Stomach (tissue), 8 donors: ENCODE measurements at regions not wholly inside any gene's neighbourhood (a gene's known extent, or its start where the extent isn't known, plus 50 kb on each side); places are given as distances from the start of the nearest gene placed in this dataset.

Experiments
- DNase-seq, 2 donors: peaks; one replicate each; pipeline versions ENCODE4 v3.0.0 to v3.0.0-alpha.2; 2013 to 2019
- H3K27ac ChIP-seq, 5 donors: fragments of 200-600 bp in 4 of 5; sonication (generic) in 4 of 5; one replicate each; pipeline ENCODE4 v1.5.1; 2013 to 2019; ENCODE audit warnings: mild to moderate bottlenecking in 1 of 5, moderate library complexity in 1 of 5
- H3K27me3 ChIP-seq, 3 donors: fragments of 200-600 bp; sonication (generic); one replicate each; pipeline ENCODE4 v1.5.1; 2017 to 2019; ENCODE audit warnings: mixed run types in 1 of 3
- H3K36me3 ChIP-seq, 4 donors: fragments of 200-600 bp; sonication (generic); 1 replicate in 3 of 4; 2 replicates in 1 of 4; pipeline ENCODE4 v1.5.1; 2016 to 2019
- H3K4me1 ChIP-seq, 4 donors: fragments of 200-600 bp; sonication (generic); one replicate each; pipeline ENCODE4 v1.5.1; 2016 to 2019
- H3K4me3 ChIP-seq, 4 donors: fragments of 200-600 bp; sonication (generic) in 3 of 4; one replicate each; pipeline ENCODE4 v1.5.1; 2016 to 2019; ENCODE audit warnings: mild to moderate bottlenecking in 1 of 4
- H3K9me3 ChIP-seq, 4 donors: fragments of 200-600 bp; sonication (generic); one replicate each; pipeline ENCODE4 v1.5.1; 2016 to 2019
- EP300 ChIP-seq: sonication (generic); formaldehyde crosslinking; IDR thresholded peaks from one replicate; pipeline ENCODE4 v1.6.1; 2017; ENCODE audit warnings: antibody characterized with exemption
- POLR2A ChIP-seq, 4 donors: fragments of 450-650 bp; IDR thresholded peaks; one replicate each; pipeline ENCODE4 v1.6.1; 2016; ENCODE audit warnings: antibody characterized with exemption in 4 of 4, control low read depth in 2 of 4, mild to moderate bottlenecking in 1 of 4, moderate library complexity in 1 of 4
- POLR2AphosphoS5 ChIP-seq, 3 donors: sonication (generic); formaldehyde crosslinking; IDR thresholded peaks; one replicate each; pipeline ENCODE4 v1.6.1; 2016; ENCODE audit warnings: antibody characterized with exemption in 3 of 3
- WGBS, 5 donors: extraction: QIAGEN DNeasy Blood & Tissue Kit in 3 of 5; methylation state at CpG; one replicate each; pipeline versions ENCODE4 v1.1.5 to v1.1.7; 2013 to 2018; 5-methylcytosine and 5-hydroxymethylcytosine counted together
- intact Hi-C: fragments of 100-400 bp; cut with DNase I; formaldehyde crosslinking; loops from one replicate; pipeline ENCODE4 v1.15.1; 2023; ENCODE audit warnings: low total_unique reads
- TF ChIP-seq, protein P1 (sequence below), 7 experiments: fragments of 450-650 bp in 4 of 7; fragments of 200-600 bp in 3 of 7; sonication (generic) in 3 of 7; IDR thresholded peaks; one replicate each; pipeline ENCODE4 v1.5.1; 2016 to 2019; ENCODE audit warnings: antibody characterized with exemption in 7 of 7, control low read depth in 2 of 7, mild to moderate bottlenecking in 1 of 7
- donor health status: healthy with polysubstance abuse.
- donor health status: Bipolar disorder and iron deficiency.
- donor health status: healthy.

DNA sequence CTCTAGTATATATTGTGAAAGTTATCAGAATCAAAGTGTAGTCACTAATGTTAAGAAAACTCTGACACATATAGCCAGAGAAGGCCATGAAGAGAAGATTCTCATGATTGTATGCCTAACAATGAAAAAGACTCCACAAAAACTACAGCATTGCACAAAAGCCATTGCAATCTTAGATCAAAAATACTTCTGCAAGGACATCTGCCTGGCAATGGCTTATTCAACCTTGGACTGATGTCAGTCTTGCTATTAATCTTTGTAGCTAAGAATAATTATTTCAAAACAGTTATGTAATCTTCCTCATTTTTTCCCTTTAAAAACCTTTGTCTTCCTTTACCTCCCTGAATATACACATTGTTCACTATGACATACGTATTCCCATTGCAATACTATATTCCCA lies 55.3 kb upstream of the SLC36A4 start:
- WGBS, 5 donors, result 88 to 97% (median 91%) methylated on average over 1 of the region's 1 CpG
- Histone ChIP-seq H3K9me3 (no peaks in the 10 kb centered on the region), H3K4me3 (no peak overlapping the region), H3K36me3 (no peaks in the 10 kb centered on the region), H3K4me1 (peaks cover 0 to 16% (median 0%) of the 10 kb centered on the region in 4 donors), H3K27me3 (no peaks in the 10 kb centered on the region), H3K27ac (no peak overlapping the region)
- DNase-seq, result no peak
- intact Hi-C loops, result no loop called here
- TF ChIP-seq EP300 (no peak), POLR2AphosphoS5 (IDR thresholded peaks at IDR 0.05) (no peak), POLR2A (IDR thresholded peaks at IDR 0.05) (no peak)
- TF ChIP-seq, protein P1, sequence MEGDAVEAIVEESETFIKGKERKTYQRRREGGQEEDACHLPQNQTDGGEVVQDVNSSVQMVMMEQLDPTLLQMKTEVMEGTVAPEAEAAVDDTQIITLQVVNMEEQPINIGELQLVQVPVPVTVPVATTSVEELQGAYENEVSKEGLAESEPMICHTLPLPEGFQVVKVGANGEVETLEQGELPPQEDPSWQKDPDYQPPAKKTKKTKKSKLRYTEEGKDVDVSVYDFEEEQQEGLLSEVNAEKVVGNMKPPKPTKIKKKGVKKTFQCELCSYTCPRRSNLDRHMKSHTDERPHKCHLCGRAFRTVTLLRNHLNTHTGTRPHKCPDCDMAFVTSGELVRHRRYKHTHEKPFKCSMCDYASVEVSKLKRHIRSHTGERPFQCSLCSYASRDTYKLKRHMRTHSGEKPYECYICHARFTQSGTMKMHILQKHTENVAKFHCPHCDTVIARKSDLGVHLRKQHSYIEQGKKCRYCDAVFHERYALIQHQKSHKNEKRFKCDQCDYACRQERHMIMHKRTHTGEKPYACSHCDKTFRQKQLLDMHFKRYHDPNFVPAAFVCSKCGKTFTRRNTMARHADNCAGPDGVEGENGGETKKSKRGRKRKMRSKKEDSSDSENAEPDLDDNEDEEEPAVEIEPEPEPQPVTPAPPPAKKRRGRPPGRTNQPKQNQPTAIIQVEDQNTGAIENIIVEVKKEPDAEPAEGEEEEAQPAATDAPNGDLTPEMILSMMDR (IDR thresholded peaks at IDR 0.05), result no peak

DNA sequence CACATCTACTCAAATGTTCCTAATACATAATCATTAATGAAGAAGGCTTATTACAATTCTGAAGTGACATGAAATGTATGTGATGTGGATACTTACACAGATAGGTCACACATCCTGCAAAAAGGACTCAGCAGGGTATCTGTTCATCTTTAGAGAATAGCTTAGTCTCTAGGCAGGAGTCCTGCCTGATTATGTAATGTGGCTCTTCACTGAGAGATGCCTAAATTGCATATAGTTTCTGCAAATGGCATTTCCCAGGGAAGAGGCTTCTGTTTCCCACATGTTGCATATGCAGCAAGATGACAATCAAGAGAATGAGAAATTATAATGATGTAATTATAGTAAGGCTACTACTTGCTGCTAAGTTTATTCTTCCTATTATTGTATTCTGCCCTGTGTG lies 58.8 kb upstream of the SLC36A4 start:
- Histone ChIP-seq H3K27ac (no peak overlapping the region), H3K9me3 (peaks cover 0 to 19% (median 6%) of the 10 kb centered on the region in 4 donors), H3K36me3 (no peaks in the 10 kb centered on the region), H3K27me3 (no peaks in the 10 kb centered on the region), H3K4me1 (no peaks in the 10 kb centered on the region), H3K4me3 (no peak overlapping the region)
- no peak for DNase-seq
- intact Hi-C loops, result no loop called here
- no peak for TF ChIP-seq POLR2A (IDR thresholded peaks at IDR 0.05)
- no peak for TF ChIP-seq EP300
- TF ChIP-seq, protein P1 (IDR thresholded peaks at IDR 0.05), result no peak
- TF ChIP-seq POLR2AphosphoS5 (IDR thresholded peaks at IDR 0.05), result no peak

DNA sequence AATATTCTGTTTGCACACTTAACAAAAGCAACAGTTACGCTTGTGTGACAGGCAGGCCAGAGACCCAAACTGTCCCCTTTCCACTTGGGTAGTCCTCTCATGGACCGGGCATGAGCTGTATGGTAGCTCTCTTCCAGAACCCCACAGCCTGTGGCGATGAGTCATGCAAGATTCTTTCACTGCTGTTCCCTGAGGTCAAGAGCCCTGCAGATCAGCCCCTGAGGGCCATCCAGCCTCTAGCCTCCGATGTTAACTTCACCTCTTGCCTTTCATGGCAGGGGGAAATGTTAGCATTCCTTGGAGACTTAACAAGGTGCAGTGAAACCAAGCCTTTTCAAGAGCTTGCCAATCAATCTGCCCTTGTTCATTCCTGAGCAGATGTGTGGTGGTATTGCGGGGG lies 63.2 kb upstream of the DEUP1 start:
- Histone ChIP-seq H3K9me3 (peaks cover 0 to 9% (median 0%) of the 10 kb centered on the region in 4 donors), H3K36me3 (no peaks in the 10 kb centered on the region), H3K27ac (no peak overlapping the region), H3K27me3 (no peaks in the 10 kb centered on the region), H3K4me1 (no peaks in the 10 kb centered on the region), H3K4me3 (no peak overlapping the region)
- DNase-seq, result no peak
- WGBS, 5 donors, result 77 to 93% (median 87%) methylated on average over 5 of the region's 5 CpGs
- TF ChIP-seq EP300, result no peak
- TF ChIP-seq, protein P1 (IDR thresholded peaks at IDR 0.05), result no peak
- TF ChIP-seq POLR2AphosphoS5 (IDR thresholded peaks at IDR 0.05), result no peak
- no peak for TF ChIP-seq POLR2A (IDR thresholded peaks at IDR 0.05)
- intact Hi-C loops, result no loop called here

DNA sequence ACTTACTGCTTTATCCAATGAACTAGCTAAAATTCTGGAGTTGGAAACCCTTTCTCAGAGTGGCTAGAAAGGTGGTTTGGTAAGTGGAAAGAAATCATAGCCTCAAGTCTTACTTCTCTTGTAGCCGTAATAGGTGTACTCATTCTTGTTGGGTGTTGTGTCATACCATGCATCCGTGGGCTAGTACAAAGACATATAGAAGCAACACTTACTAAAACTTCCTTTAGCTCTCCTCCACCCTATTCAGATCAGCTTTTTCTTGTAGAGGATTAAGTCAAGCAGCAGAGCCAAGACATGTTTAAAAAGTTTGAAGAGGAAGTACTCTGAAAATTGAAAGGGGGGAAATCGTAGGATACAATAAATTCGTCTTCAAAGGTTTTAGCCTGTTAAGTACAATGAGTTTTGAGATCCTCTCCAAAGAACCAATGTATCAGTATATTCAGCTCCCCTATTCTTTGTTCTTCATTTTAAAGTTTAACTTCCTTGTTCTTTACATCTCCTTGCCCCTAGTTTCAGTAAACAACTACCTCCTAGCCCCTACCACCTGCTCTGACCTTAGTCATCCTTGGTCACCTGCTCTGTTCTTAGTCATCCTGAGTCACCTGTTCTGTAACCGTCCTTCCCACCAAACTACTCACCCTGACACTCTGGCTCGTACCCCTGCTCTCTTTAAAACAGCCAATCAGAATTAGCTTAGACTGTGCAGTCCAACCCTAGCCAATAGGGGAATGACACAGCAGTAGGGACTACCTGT lies 62.1 kb upstream of the DEUP1 start:
- Histone ChIP-seq H3K27ac (no peak overlapping the region), H3K27me3 (no peaks in the 10 kb centered on the region), H3K4me1 (no peaks in the 10 kb centered on the region), H3K36me3 (no peaks in the 10 kb centered on the region), H3K9me3 (peaks cover 0 to 9% (median 0%) of the 10 kb centered on the region in 4 donors), H3K4me3 (no peak overlapping the region)
- 70 to 81% (median 74%) methylated on average over 6 of the region's 6 CpGs for WGBS, 5 donors
- intact Hi-C loops, result no loop called here
- TF ChIP-seq, protein P1 (IDR thresholded peaks at IDR 0.05), result no peak
- no peak for TF ChIP-seq POLR2A (IDR thresholded peaks at IDR 0.05)
- no peak for TF ChIP-seq EP300
- TF ChIP-seq POLR2AphosphoS5 (IDR thresholded peaks at IDR 0.05), result no peak
- no peak for DNase-seq
